GM20431 (cell line): ENCODE measurements at regions not wholly inside any gene's neighbourhood (a gene's known extent, or its start where the extent isn't known, plus 50 kb on each side); places are given as distances from the start of the nearest gene placed in this dataset.
"Not testable (repeated sequence)": the region's sequence is repeated elsewhere in the genome, so short reads cannot be mapped to it uniquely, and the experiment has no call there.

Experiments
- in situ Hi-C: fragments of 300-500 bp; cut with MseI, MboI; formaldehyde crosslinking; loops from one replicate; pipeline ENCODE4 v1.15.0; 2020; ENCODE audit warnings: low sequenced_read_pairs; ENCODE audit not compliant: unreplicated experiment

DNA sequence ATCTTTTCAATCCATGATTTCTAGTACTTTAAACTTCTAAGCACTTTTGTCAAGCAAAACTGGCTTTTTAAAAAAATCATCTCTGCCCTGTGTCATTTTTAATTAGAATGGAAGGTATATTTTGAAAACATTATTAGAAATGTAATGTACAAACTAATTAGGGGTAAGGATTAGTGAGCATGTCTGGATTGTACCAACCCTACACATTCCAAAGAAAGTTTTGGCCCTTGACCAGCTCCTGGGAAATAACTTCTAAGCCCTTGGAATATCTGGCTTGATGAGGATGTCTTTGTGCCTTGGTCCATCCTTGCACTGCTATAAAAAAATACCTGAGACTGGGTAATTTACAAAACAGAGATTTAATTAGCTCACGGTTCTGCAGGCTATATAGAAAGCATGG is 876.5 kb downstream of the RAPGEF2 start:
- in situ Hi-C loops = no loop called here

DNA sequence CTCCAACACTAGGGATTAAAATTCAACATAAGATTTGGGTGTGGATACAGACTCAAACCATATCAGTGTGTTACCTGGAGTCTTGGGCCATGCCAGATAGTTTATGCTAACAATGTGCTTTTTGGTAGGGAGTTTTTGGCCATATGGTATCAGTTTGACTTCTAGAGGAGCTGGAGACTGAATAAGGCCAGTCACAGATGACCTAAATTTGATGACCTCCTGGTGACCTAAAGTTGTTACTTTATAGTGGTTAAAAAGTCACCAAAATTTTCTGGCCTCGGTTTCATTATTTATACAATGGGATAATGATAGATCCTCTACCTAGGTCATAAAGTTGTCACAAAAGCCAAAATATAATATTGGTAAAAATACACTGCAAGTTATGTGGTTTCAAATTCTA is 877.1 kb downstream of the RAPGEF2 start:
- in situ Hi-C loops = no loop called here

DNA sequence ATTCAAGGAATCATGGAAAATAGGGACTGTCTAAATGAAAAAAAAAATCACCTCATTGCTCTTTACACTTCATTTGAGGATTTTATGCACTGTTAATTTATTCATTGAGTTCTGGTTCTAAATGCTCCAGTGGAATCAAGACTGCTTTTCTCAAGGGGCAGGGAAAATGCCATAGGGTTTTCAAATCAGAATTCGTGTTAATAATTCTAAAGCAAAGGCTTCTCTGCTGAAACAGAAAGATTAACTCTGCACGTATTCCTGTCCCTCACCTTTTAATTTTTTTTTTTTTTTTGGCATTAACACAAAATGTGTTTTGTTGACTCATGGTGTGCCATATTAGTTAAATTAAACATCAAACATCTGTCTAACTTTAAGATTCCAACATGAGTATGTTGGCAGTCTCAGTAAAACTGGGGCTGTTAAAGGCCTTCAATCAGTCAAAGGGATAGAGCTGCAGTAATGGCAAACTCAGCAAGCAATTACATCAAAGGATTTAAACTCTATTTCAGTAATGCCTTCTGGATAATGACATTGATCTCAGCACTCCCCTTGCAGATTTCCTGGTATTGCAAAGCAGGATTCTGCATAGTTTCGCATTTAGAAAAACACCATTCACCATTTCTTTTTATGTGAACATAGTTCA is 878.1 kb downstream of the RAPGEF2 start:
- in situ Hi-C loops = no loop called here

DNA sequence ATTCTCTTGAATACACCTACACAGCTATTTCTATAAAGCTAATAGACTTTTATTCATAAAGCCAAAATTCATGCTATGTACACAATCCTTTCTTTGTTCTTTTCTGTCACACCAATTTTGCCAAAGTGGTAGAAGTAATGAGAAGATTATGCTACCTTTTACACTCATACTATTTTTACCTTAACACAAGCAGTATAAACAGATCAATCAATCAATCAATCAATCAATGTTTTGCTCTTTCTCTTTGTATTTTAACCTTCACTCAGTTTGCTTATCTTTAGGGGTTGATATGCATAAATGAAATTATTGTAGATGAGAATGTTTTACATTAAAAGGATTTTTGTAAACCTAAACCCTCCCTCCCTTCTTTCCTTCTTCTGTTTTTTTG is 878.6 kb downstream of the RAPGEF2 start:
- in situ Hi-C loops = no loop called here

DNA sequence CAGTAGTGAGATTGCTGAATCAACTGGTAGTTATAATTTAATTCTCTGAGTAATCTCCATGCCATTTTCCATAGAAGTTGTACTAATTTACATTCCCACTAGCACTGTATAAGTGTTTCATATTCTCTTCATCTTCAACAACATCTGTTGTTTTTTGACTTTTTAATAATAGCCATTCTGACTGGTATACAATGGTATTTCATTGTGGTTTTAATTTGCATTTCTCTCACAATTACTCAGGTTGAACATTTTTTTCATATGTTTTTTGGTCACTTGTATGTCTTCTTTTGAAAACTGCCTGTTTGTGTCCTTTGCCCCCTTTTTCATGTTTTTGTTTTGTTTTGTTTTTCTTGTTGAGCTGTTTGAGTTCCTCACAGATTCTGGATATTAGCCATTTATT is 880.2 kb downstream of the RAPGEF2 start:
- in situ Hi-C loops = no loop called here

DNA sequence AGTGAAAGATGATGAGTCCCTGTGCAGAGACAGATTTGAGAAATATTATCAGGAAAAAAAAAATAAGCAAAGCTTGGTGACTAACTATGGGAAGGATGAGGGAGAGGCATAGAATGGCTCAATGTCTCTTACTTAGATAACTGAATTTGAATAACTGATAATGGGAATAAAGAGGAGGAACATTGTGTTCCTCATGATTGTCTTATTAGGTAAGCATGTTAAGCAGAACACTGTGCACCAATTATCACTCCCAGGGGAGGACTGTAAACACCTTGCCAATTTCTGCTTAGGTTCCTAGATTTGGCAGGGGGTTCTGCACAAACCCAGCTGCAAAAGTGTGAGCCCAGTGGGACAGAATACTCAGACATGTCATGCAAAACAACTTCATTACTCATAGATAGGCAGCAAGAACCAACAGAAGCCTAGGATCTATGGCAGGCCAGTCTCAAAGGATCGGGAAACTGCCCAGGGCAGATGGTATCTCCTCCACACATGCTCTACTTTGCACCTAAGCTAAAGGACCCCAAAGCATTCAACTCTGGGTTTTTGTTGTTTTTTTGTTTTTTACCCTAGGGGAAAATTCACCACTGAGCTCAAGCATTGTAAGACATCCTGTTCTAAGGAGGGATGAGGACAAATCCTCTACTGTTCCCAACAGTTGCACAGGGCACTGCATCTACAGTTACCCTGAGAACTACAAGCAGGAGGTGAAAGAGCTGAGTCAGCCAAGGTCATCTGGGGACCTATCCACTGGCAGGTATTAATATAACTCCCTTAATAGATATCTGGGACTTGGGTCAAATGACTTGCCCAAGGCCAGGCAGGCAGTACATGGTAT is 907.0 kb downstream of the RAPGEF2 start:
- in situ Hi-C loops = no loop called here

DNA sequence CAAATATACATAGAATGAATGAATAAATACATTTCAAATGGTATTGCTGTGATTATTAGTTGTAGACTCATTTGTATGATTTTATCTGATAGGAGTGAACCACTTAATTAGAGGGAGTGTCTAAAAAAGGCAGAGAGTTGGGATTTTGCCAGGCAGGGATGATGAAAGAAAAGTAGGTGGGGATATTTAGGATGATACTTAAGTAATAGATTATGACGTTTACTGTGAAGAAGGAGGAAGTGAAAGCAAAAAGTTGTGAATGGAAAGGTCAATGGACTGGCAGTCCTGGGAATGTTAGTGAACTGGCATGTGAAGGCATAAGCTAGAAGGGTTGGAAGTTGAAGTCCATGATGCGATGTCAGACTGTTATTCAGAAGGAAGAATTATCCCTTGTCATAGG is 917.1 kb downstream of the RAPGEF2 start:
- in situ Hi-C loops = no loop called here

DNA sequence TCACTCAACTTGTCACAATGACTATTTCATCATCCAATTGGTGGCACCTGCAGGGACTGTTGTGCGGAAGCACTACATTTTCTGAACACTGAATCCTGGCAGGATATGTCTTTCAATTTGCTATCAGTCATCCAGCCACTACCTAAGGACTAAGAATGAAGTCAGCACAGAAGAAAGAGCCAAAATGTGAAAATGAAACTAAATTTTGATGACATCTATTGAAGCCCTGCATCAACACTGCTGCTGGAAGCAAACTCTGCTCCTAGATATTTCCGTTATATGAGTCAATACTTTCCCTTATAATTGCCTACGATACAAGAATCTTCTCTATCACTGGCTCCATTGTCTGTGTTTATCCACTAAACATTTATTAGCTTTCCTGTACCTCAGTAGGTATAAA is 917.9 kb downstream of the RAPGEF2 start:
- in situ Hi-C loops = no loop called here

DNA sequence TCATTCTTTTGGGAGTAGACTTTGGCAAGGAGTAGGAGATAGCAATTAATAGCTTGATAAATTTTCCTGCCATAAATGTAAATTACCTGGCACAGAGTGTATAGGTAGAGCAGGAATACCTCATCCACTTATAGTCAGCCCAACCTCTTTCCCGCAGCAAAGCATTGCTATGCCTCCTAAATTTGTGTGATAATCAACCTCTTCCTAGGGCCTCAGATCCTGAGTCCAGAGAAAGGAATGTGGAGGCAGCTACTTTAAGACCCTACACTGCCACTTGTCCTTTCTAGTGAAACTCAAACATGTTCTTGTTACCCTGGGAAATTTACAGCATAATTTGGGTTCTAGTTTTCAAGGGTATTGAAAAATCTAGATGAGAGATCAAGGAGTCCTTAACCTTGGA is 919.0 kb downstream of the RAPGEF2 start:
- in situ Hi-C loops = no loop called here

DNA sequence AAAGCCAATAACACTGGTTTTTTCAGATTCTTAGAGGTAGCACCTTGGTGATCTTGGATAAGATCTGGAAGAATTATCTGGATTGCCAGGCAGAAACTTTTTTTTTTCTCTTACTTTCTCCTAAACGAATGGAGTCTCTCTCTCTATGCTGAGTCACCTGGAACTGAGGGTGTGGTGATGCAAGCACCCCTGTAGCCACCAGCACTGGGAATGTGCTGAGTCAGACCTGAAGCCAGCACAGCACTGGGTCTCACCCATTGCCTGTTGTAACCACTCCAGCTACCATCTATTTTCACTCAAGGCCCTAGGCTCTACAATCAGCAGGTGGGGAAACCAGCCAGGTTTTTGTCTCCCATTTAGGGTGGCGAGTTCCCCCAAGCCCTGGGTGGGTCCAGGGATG is 923.8 kb downstream of the RAPGEF2 start:
- in situ Hi-C loops = no loop called here

DNA sequence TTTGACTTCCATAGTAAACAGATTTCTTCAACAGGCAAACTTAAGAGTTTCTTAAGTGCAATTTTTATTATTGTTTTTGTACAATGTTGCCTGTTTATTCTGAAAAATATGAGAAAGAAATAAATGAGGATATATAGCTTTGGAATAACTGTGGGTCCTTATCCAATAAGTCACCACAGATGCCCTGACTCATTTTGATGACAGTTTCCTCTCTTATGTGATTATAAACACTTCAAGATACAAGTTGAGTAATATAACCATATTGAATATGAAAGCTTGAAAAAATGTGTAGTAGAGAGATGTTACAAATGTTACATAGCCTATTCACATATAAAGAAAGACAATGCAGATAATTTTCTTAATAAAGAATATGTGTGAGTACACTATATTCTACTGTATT is 931.6 kb downstream of the RAPGEF2 start:
- in situ Hi-C loops = no loop called here

DNA sequence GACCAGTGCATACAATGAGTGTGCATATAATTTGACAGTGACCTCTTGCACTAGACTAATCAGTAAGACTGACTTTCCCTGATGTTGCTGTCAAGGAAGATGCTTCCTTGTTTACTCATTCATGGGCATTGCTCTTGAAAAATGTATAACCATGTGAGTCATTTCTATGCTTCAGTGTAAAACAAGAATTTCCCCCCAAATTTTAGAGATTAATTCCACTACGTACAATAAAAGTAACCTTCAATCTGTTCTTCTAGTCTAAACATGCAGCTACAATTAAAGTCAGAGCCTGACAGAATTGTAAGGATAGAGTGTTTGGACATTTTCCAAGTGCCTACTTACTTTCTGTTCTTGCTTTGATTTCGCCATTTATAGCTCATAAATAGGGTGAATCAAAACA is 935.7 kb downstream of the RAPGEF2 start:
- in situ Hi-C loops = no loop called here

DNA sequence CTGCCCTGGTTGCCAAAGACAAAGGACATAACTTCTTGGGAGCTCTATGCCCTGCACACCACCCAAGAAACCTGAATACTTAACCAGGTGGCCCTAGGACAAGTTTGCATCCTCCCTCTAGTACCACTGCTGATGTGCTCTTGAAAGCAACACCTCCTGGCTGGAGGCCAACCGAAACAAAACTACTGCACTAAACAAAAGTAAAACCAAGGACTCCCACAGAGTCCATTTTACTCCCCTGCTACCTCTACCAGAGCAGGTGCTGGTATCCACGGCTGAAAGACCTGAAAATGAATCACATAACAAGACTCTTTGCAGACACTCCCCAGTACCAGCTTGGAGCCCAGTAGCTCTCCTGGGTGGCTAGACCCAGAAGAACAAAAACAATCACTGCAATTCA is 941.8 kb downstream of the RAPGEF2 start:
- in situ Hi-C loops = no loop called here

DNA sequence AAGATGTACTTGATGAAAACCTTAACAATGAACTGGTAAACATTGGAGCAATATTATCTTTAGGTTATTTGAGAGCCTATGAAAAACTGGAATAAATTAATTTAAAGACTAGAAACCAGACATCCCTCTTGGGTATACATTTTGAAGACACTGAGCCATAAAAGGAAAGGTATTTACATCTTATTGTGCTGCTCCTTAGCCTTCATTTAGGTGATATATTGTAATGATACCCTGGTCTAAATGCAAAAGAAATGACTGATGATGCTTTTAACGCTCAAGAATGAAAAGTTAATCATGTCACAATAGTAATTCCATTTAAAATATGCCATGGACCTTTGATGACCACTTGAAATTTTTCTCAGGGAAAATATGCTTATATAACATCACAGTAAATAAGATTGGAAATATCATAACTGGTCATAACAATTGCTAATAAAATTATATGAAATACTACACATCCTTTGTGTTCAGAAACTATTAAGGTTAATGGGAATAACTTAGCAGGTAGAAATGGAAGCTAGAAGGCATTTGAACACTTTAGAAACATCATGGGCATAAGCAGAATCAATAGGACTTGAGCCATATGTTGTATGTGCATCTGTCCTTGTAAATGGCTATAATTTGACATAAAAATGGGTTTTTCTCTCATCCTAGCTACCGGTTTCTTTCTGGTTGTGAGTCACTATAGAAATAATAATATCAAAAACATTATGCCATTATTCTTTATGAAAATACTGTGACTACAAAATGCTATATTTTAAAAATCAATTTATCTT is 979.7 kb downstream of the RAPGEF2 start:
- in situ Hi-C loops = no loop called here

DNA sequence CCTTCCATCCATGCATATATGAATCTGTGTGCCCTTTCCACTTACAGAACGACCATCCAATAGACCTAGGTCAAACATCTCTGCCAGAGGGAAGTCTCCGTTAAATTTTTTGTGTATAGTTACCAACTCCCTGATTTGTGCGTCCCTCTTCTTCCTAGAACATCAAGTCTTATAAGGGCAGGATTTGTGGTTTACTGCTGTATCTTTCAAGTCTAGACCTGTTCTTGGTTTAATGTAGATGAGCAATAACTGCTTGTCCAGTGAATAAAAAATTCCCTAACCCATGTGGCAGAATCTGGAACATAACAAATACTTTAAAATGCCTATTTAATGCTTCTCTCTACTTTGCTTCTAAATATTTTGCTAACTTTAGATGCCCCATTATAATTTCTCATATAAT is 988.8 kb downstream of the RAPGEF2 start:
- in situ Hi-C loops = no loop called here

DNA sequence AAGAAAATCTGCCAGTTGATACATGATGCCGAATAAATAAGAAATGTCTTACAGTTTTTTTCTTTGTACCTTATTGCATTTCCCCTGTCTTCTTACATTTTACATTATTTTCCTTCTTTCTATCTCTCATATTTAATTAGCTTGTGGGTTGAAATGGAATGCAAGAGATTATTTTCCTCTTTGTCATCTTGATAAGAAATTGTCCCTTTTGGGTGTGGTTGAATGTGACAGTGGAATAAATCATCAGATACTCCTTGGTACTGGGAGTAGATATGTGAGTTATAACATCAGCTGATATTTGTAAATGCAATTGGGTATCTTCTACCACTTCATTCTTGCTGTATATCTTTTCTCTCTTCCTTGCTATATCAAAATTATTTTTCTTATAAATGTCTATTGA is 997.4 kb downstream of the RAPGEF2 start:
- in situ Hi-C loops = no loop called here

DNA sequence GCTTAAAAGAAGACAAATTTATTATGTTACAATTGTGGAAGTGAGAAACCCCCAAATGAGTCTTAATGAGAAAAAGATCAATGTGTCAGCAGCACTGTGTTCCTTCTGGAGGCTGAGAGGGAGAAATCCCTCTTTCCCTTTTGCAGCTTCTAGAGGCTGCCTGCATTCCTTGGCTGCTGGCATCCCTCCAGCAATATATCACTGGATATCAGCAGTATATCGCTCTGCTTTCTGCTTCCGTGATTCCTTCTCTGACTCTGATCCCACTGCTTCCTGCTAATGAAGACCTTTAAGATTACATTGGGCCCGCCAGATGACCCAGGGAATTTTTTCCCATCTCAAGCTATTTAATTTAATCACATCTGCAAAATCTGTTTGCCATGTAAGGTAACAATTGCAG is 1008.0 kb downstream of the RAPGEF2 start:
- in situ Hi-C loops = no loop called here

DNA sequence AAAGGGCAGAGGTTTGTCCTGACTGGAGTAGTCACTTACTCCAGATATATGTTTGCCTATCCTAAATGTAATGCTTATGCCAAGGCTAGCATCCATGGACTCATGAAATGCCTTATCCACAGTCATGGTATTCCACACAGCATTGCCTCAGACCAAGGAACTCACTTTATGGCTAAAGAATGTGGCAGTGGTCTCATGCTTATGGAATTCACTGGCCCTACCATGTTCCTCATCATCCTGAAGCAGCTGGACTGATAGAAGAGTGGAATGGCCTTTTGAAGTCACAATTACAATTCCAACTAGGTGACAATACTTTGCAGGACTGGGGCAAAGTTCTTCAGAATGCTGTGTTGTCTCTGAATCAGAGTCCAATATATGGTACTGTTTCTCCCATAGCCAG is 1014.8 kb downstream of the RAPGEF2 start:
- in situ Hi-C loops = no loop called here

DNA sequence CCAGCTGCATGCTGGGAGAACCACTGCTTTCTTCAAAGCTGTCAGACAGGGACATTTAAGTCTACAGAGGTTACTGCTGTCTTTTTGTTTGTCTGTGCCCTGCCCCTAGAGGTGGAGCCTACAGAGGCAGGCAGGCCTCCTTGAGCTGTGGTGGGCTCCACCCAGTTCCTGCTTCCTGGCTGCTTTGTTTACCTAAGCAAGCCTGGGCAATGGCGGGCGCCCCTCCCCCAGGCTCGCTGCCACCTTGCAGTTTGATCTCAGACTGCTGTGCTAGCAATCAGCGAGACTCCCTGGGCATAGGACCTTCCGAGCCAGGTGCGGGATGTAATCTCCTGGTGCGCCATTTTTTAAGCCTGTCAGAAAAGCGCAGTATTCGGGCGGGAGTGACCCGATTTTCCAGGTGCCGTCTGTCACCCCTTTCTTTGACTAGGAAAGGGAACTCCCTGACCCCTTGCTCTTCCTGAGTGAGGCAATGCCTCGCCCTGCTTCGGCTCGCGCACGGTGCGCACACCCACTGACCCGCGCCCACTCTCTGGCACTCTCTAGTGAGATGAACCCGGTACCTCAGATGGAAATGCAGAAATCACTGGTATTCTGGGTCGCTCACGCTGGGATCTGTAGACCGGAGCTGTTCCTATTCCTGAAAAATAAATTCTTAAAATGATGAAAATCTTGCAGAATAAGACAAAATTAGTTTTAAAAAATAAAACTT is 1022.9 kb downstream of the RAPGEF2 start:
- in situ Hi-C loops = not testable (repeated sequence)

DNA sequence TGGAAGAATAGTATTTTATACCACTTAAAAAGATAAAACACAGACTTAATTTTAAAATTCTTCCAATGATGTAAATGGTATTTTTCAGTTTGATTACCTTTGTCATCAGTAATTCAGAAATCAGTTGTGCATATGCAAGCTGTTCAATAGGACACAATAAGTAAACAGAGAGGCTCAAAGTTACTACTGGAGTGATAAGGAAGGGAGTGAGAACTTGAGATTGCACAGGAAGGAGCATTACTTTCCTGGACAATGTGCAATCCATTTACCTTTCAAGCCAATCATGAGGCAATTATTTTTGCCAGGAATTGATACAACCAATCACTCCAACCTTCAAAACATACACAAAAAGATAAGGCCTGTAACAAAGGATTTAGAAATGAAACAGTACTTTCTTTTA is 1024.3 kb downstream of the RAPGEF2 start:
- in situ Hi-C loops = no loop called here

DNA sequence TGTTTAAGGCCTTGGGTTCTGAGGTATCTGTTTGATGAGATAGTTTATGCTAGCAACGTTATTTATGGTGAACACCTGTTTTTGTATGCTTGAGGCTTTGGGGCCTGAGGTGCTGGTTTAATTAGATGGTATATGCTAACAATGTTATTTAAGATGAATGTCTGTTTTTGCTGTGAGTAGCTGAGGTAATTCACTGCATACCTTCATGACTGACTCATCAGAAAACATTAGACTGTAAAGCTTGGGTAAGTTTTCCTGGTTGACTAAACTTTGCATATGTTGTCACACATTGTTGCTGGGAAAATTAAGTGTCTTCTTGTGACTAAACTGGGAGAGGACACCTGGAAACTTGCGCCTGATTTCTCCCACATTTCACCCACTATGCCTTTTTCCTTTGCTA is 1026.6 kb downstream of the RAPGEF2 start:
- in situ Hi-C loops = no loop called here
